Sigmoid colon (tissue), 4 donors: ENCODE measurements at regions not wholly inside any gene's neighbourhood (a gene's known extent, or its start where the extent isn't known, plus 50 kb on each side); places are given as distances from the start of the nearest gene placed in this dataset.

ENCODE experiments used
- CTCF ChIP-seq, 4 experiments: fragments of 450-650 bp in 3 of 4; fragments of 200-600 bp in 1 of 4; IDR thresholded peaks; one replicate each; pipeline ENCODE4 v1.5.1; 2016 to 2019; ENCODE audit warnings: antibody characterized with exemption in 4 of 4, mild to moderate bottlenecking in 3 of 4, moderate library complexity in 2 of 4
- POLR2A ChIP-seq, 2 donors: fragments of 450-650 bp; IDR thresholded peaks; one replicate each; pipeline ENCODE4 v1.6.1; 2016; ENCODE audit warnings: antibody characterized with exemption in 2 of 2, mild to moderate bottlenecking in 2 of 2, moderate library complexity in 2 of 2
- POLR2AphosphoS5 ChIP-seq, 4 donors: sonication (generic); formaldehyde crosslinking; IDR thresholded peaks; one replicate each; pipeline ENCODE4 v1.6.1; 2017; ENCODE audit warnings: antibody characterized with exemption in 4 of 4

GRCh38 chr9:687994-688393 lies 153.5 kb upstream of the DMRT1 start:
- no peak for TF ChIP-seq POLR2A (IDR thresholded peaks at IDR 0.05)
- no peak for TF ChIP-seq POLR2AphosphoS5 (IDR thresholded peaks at IDR 0.05)
- TF ChIP-seq CTCF (IDR thresholded peaks at IDR 0.05) = no peak
